Neural cell (in vitro differentiated cells): ENCODE measurements at regions not wholly inside any gene's neighbourhood (a gene's known extent, or its start where the extent isn't known, plus 50 kb on each side); places are given as distances from the start of the nearest gene placed in this dataset.

Experiments used
- H2AFZ ChIP-seq: fragments of 200-600, 300-800 bp; sonication (generic), shearing (Covaris generic); 2 replicates; pipeline ENCODE4 v1.6.0; 2014; ENCODE audit warnings: low read depth, mild to moderate bottlenecking, antibody characterized with exemption, low read length, moderate library complexity
- H3F3A ChIP-seq: fragments of 200-600 bp; shearing (Covaris generic); 2 replicates; pipeline ENCODE4 v1.6.1; 2016; ENCODE audit warnings: mild to moderate bottlenecking, moderate library complexity, mixed read lengths, antibody characterized with exemption, low read length; ENCODE audit not compliant: insufficient read depth, poor library complexity, severe bottlenecking
- H3K27ac ChIP-seq: fragments of 200-600, 300-800 bp; sonication (generic), shearing (Covaris generic); 2 replicates; pipeline ENCODE4 v1.5.1; 2014; ENCODE audit warnings: mild to moderate bottlenecking, low read length, moderate library complexity
- H3K27me3 ChIP-seq: fragments of 300-800, 200-600 bp; sonication (generic), shearing (Covaris generic); 2 replicates; pipeline ENCODE4 v1.6.0; 2014; ENCODE audit warnings: mild to moderate bottlenecking, low read depth, low read length, moderate library complexity; ENCODE audit not compliant: insufficient read depth
- H3K36me3 ChIP-seq: fragments of 300-800, 200-600 bp; sonication (generic), shearing (Covaris generic); 2 replicates; pipeline ENCODE4 v1.5.1; 2014; ENCODE audit warnings: mild to moderate bottlenecking, antibody characterized with exemption, low read length, moderate library complexity; ENCODE audit not compliant: insufficient read depth
- H3K4me2 ChIP-seq: fragments of 300-800, 200-600 bp; sonication (generic), shearing (Covaris generic); 2 replicates; pipeline ENCODE4 v1.6.0; 2014; ENCODE audit warnings: mild to moderate bottlenecking, low read length
- H3K4me3 ChIP-seq: fragments of 300-800, 200-600 bp; sonication (generic), shearing (Covaris generic); 2 replicates; pipeline ENCODE4 v1.5.1; 2014; ENCODE audit warnings: mild to moderate bottlenecking, low read length, moderate library complexity
- H3K79me2 ChIP-seq: fragments of 200-600 bp; shearing (Covaris generic); replicated peaks from 2 replicates; pipeline ENCODE4 v1.6.0; 2014; ENCODE audit warnings: mild to moderate bottlenecking, low read length, moderate library complexity; ENCODE audit not compliant: insufficient read depth
- H3K9ac ChIP-seq: fragments of 300-800, 200-600 bp; sonication (generic), shearing (Covaris generic); 2 replicates; pipeline ENCODE4 v1.6.1; 2016; ENCODE audit warnings: mild to moderate bottlenecking, low read length, mixed read lengths
- H3K9me2 ChIP-seq: fragments of 200-600 bp; shearing (Covaris generic); 2 replicates; pipeline ENCODE4 v1.6.1; 2016; ENCODE audit warnings: mild to moderate bottlenecking, low read length, mixed read lengths; ENCODE audit not compliant: insufficient read depth
- H3K9me3 ChIP-seq: fragments of 200-600, 300-800 bp; sonication (generic), shearing (Covaris generic); 2 replicates; pipeline ENCODE4 v1.6.1; 2016; ENCODE audit warnings: mild to moderate bottlenecking, mixed run types, low read length, moderate library complexity, mixed read lengths
- H4K20me1 ChIP-seq: fragments of 200-600 bp; shearing (Covaris generic); 2 replicates; pipeline ENCODE4 v1.6.1; 2016; ENCODE audit warnings: mild to moderate bottlenecking, mixed run types; ENCODE audit not compliant: insufficient read depth
- CTCF ChIP-seq: fragments of 450-650 bp; IDR thresholded peaks from 2 replicates; pipeline ENCODE4 v1.5.1; 2014; ENCODE audit warnings: antibody characterized with exemption, mild to moderate bottlenecking, moderate library complexity; ENCODE audit not compliant: poor library complexity, severe bottlenecking
- EP300 ChIP-seq: fragments of 450-650 bp; conservative IDR thresholded peaks from 2 replicates; pipeline ENCODE4 v1.6.1; 2014; ENCODE audit warnings: antibody characterized with exemption, mild to moderate bottlenecking, moderate library complexity; ENCODE audit not compliant: poor library complexity, severe bottlenecking
- EZH2 ChIP-seq: fragments of 200-600, 300-800 bp; shearing (Covaris generic), sonication (generic); IDR thresholded peaks from 2 replicates; pipeline ENCODE4 v1.6.1; 2014; ENCODE audit warnings: antibody characterized with exemption, low read length, borderline replicate concordance, mild to moderate bottlenecking; ENCODE audit not compliant: insufficient read depth, poor library complexity, severe bottlenecking
- MXI1 ChIP-seq: fragments of 450-650 bp; conservative IDR thresholded peaks from 2 replicates; pipeline ENCODE4 v1.6.1; 2014; ENCODE audit warnings: antibody characterized with exemption, mild to moderate bottlenecking; ENCODE audit not compliant: poor library complexity, severe bottlenecking
- POLR2AphosphoS5 ChIP-seq: IDR thresholded peaks from 2 replicates; pipeline ENCODE4 v1.6.1; 2012
- RAD21 ChIP-seq: fragments of 450-650 bp; conservative IDR thresholded peaks from 2 replicates; pipeline ENCODE4 v1.6.1; 2014; ENCODE audit warnings: antibody characterized with exemption, mild to moderate bottlenecking, moderate library complexity
- REST ChIP-seq: IDR thresholded peaks from 2 replicates; pipeline ENCODE4 v1.6.1; 2012; ENCODE audit warnings: borderline replicate concordance
- SMC3 ChIP-seq: fragments of 450-650 bp; conservative IDR thresholded peaks from 2 replicates; pipeline ENCODE4 v1.6.1; 2014; ENCODE audit warnings: antibody characterized with exemption, mild to moderate bottlenecking, moderate library complexity; ENCODE audit not compliant: poor library complexity
- TAF1 ChIP-seq: IDR thresholded peaks from 2 replicates; pipeline ENCODE4 v1.6.1; 2012; ENCODE audit warnings: low read depth

- Histone ChIP-seq H3K79me2 (no peaks in the 10 kb centered on the region), H3K27me3 (no peaks in the 10 kb centered on the region), H4K20me1 (no peaks in the 10 kb centered on the region), H3K36me3 (no peaks in the 10 kb centered on the region), H3K27ac (no peak overlapping the region), H3K9me3 (peaks cover 9% of the 10 kb centered on the region), H3K4me3 (no peak overlapping the region), H2AFZ (no peak overlapping the region), H3K4me2 (no peak overlapping the region), H3F3A (no peaks in the 10 kb centered on the region), H3K9me2 (no peaks in the 10 kb centered on the region), H3K9ac (no peak overlapping the region)
- no peak for TF ChIP-seq CTCF
These were observed 1391.7 kb upstream of the MIR17HG start for GRCh38 chr13:89955773-89956172.

DNA sequence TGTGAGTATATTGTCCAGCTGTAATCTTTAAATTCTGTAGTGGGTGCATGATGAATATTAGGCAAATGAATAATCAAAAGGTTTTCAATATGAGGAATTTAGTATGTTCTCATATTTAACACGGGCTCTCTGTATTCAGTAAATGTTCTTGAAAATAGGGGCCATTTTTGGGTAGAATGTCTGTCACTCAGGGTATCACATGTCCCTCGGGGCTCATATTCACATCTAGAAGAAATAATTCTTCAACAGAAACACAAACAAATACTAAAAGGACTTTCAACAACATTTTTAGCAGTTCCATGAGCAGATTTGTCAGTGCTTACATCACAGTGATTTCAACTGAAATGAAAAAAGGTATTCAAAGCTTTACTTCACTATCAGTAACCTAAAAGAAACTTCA lies 1388.4 kb upstream of the MIR17HG start:
- no peak overlapping the region for H3K9ac ChIP-seq
- no peaks in the 10 kb centered on the region for H3K27me3 ChIP-seq
- H3K9me3 ChIP-seq: peaks cover 9% of the 10 kb centered on the region
- H2AFZ ChIP-seq: no peak overlapping the region
- no peak overlapping the region for H3K27ac ChIP-seq
- H3K4me3 ChIP-seq: no peak overlapping the region
- no peak for TF ChIP-seq TAF1
- TF ChIP-seq CTCF: no peak
- TF ChIP-seq EP300: no peak
- TF ChIP-seq RAD21: no peak
- TF ChIP-seq REST: no peak
- TF ChIP-seq MXI1: no peak
- TF ChIP-seq EZH2: no peak
- no peak for TF ChIP-seq POLR2AphosphoS5
- TF ChIP-seq SMC3: no peak
- H3K79me2 ChIP-seq: no peaks in the 10 kb centered on the region
- no peaks in the 10 kb centered on the region for H3F3A ChIP-seq
- no peaks in the 10 kb centered on the region for H3K9me2 ChIP-seq
- no peaks in the 10 kb centered on the region for H4K20me1 ChIP-seq
- no peaks in the 10 kb centered on the region for H3K36me3 ChIP-seq
- H3K4me2 ChIP-seq: no peak overlapping the region
